ENCODE measurements at regions not wholly inside any gene's neighbourhood (a gene's known extent, or its start where the extent isn't known, plus 50 kb on each side); places are given as distances from the start of the nearest gene placed in this dataset.

DNA sequence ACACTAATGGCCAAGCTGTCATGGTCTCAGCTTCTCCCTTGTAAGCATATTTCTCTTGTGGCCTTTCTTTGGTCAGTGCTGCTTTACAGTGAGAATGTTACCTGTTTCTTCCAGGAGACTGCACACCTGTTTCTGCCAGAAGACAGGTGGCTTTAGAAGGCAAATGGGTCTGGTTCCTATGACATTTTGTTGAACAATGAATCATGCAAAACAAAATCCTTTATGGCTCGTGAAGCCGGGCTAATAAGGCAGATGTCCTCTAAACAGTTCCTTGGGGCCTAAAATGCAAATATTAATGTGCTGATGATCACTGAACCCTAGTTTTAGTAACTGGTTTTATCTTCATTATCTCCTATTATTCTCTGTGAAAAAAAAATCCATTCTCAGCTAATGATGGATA lies 927.6 kb downstream of the GALC start:
- TF ChIP-seq, protein P1, sequence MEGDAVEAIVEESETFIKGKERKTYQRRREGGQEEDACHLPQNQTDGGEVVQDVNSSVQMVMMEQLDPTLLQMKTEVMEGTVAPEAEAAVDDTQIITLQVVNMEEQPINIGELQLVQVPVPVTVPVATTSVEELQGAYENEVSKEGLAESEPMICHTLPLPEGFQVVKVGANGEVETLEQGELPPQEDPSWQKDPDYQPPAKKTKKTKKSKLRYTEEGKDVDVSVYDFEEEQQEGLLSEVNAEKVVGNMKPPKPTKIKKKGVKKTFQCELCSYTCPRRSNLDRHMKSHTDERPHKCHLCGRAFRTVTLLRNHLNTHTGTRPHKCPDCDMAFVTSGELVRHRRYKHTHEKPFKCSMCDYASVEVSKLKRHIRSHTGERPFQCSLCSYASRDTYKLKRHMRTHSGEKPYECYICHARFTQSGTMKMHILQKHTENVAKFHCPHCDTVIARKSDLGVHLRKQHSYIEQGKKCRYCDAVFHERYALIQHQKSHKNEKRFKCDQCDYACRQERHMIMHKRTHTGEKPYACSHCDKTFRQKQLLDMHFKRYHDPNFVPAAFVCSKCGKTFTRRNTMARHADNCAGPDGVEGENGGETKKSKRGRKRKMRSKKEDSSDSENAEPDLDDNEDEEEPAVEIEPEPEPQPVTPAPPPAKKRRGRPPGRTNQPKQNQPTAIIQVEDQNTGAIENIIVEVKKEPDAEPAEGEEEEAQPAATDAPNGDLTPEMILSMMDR (IDR thresholded peaks at IDR 0.05): no peak

DNA sequence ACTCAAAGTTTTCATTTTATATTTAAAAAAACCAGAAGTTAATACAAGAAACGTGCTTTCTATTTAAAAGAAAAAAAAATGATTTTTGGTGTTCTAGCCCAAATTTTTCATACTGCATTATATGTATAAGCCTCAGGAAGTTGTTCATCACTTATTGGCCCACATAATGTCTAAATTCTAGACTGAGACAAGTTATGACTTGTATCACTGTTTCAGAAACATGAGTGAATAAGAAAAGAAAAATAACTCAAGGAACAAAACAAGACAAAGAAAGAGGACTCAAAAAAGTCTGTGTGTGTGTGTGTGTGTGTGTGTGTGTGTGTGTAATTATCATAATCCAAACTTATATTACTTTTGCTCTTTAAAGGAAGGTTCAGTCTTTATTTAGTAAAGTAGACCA lies 929.8 kb downstream of the GALC start:
- TF ChIP-seq, protein P1 (IDR thresholded peaks at IDR 0.05): no peak

DNA sequence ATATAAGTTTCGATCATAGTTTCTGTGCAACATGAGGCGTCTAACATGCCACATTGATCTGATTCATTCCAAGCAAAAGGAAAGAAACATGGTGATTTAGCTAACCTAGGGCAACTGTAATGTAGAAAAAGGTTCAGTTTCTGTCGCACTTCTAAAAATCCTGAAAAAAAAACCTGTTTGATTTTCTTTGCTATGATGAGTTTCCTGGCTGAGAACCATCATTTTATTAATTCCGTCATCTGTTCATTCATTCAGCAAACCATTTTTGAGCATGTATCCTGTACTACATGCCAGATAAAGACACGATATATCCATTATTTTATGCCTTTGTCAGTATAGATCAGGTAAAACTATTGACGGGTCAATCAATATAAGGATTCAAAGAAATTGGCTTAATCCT lies 932.6 kb downstream of the GALC start:
- TF ChIP-seq, protein P1 (IDR thresholded peaks at IDR 0.05): no peak

DNA sequence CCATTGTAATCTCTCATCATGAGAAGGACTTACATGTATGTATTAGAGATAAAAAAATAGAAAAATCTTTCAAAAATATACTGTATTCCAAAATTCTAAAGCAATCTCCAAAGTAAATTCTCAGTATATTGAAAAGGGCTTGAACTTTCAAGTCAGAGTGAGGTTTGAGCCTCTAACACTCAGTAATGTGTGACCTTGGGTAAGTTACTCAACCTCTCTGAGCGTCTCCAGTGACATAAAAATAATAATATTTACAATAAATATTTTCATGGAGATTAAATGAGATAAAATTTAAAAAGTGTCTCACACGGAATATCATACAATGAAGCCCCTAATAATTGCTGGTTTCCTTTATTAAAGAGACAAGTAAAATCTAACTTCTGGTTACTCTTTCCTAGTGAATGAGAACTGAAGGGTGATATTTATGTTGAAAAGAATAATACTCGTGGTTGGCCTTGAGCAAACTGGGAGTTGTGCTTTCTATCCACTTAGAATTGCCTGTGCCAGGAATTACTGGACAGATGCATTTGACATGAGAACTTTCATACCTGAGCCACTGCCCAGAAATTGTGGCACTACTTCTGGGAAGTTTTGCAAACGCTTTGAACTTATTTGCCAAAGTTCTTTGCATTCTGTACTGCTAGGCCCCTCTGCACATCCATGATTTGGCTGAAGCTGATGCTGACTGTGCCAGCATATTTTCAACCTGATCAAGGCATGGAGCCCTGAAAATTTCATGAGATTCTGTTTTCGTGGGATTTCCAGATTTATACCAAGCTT lies 933.7 kb downstream of the GALC start:
- TF ChIP-seq, protein P1 (IDR thresholded peaks at IDR 0.05): no peak

DNA sequence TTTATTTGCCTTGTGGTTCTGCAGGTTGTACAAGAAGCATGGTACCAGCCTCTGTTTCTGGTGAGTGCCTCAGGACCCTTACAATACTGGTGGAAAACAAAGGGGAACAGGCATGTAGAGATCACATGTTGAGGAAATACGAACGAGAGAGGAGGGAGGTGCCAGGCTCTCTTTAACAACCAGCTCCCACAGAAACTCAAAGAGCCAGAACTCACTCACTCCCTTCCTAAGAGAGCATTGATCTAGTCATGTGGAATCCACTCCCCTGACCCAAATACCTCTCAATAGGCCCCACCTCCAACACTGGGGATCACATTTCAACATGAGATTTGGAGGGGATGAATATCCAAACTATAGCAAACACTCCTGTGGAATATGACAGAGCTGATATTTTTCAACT lies 938.0 kb downstream of the GALC start:
- TF ChIP-seq, protein P1 (IDR thresholded peaks at IDR 0.05): no peak

DNA sequence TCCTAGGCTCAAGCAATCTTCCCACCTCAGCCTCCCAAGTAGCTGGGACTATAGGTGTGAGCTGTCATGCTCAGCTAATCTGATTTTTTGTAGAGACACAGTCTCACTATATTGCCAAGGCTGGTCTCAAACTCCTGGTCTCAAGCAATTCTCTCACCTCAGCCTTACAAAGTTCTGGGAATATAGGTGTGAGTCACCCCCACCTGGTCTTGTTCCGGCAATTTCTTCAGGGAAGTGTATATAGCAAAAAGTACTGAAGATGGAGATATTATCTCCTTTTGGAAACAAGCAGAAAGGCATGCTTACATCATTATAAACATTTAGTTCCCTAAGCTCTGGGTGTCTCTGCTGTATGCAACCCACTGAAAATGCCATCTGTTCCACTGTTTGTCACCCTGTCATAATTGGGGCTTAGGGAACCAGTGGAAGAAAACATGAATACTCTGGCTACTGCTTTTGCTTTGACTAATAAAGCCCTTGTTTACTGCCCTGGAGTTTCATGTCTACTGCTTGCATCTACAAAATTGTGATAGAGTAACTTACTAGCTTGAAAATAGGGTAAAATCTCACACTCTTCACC lies 940.2 kb downstream of the GALC start:
- TF ChIP-seq, protein P1 (IDR thresholded peaks at IDR 0.05): no peak

DNA sequence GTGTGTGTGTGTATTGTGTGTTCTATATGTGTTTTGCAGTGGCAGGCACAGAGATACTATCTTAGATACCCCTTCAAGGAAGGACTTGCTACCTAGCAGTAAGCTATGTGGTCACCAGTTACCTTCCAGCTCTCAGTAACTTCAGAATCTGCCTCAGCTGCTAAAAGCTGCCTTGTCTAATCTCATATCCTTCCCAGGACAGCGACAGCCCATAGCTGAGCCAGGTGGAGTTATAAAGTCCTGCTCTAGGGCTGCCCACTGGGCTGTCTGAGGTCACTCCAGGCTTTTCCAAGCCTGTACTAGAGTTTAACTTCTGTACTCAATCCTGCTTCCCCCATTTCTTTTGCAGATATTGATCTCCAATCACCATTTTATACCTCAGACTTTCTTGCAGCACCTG lies 942.6 kb downstream of the GALC start:
- TF ChIP-seq, protein P1 (IDR thresholded peaks at IDR 0.05): no peak

All from LNCAP (cell line).